ENCODE measurements at regions not wholly inside any gene's neighbourhood (a gene's known extent, or its start where the extent isn't known, plus 50 kb on each side); places are given as distances from the start of the nearest gene placed in this dataset.
"Not testable (repeated sequence)": the region's sequence is repeated elsewhere in the genome, so short reads cannot be mapped to it uniquely, and the experiment has no call there.

DNA sequence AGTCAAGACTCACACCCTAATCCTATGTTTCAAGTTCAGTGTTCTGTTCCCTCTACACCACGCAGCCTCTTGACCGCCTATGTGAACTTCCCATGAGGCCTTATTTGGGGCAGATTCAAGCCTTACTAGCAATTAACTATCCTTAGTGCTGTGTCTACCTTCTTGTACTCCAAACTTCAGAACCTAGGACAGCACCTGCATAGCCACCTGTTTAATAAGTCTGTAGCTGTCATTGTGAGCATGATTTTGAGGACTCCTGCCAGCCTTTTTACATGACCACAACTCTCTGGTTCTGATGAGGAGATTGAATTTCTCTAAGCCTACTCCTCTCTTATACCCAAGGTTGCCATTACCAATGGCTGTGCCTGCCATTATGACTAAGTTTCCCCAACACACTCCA lies 50.8 kb upstream of the PCSK1 start:
- DNase-seq = no peak

DNA sequence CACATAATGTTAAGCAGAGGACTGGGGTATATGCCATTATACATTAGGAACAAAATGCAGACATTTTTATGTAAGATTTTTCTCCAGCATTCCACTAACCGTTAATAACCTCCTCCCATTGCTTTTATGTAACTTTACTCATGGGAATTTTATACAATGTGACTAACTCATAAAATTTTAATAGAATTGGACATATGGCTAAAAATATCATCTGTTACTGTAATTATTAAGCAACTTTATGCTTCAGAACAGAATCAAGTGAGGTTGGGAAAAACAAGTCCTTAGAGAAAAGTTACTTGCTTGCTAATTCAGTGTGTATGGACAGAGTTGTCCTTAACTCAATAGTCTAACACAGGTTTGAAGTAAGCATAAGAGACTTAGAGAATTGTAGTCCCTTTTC lies 54.8 kb upstream of the PCSK1 start:
- no peak for DNase-seq

DNA sequence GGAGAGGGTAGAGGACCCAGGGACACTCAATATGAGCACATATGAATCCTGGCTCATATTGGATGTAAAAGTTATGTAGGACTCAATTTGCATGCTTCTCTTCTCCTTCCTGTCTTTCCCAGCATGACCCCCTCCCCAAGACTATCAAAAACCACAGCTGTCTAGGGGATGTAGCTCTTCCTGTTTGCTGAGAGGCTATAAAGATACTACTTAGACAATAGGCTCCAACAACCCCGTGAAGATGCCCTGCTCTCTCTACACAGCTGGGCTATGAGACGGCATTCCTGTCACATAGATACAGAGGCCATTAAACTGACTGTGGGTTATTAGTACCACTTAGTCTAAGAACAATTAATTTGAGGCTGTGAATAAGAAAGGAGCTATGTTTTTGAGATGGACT lies 56.5 kb upstream of the PCSK1 start:
- DNase-seq = no peak

GRCh38 chr5:96492459-96493047 lies 59.5 kb upstream of the PCSK1 start:
- no peak for DNase-seq

DNA sequence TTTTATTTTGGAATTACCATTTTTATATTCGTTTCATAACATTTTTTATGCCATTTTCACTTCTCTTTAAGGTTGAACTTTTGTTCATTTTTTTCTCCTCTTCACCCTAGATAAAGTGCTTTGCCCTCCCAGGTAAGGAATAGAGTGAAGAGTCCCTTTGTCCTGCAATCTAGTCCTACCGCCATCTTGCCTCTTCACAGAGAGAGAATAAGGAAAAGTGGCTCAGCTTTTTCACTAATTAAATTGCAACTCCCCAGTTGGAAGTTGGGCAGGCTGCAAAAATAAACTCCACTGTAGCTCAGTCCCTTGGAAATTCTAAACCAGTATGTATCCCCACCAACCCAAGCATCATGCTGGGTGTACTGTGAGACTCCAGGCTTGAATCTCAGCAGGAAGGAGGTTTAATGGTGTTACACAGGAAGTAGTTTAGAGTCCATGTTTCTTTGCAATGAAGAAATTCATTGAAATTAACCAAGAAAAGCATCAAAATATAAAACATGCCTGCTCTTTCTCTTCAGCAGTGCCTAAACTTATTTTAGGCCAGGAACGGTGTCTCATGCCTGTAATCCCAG lies 60.3 kb upstream of the PCSK1 start:
- no peak for DNase-seq

- DNase-seq = not testable (repeated sequence)
Measured at GRCh38 chr5:96495412-96495811, 62.4 kb upstream of the PCSK1 start.

DNA sequence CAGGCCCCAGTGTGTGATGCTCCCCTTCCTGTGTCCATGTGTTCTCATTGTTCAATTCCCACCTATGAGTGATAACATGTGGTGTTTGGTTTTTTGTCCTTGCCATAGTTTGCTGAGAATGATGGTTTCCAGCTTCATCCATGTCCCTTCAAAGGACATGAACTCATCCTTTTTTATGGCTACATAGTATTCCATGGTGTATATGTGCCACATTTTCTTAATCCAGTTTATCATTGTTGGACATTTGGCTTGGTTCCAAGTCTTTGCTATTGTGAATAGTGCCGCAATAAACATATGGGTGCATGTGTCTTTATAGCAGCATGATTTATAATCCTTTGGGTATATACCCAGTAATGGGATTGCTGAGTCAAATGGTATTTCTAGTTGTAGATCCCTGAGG lies 64.0 kb upstream of the PCSK1 start:
- not testable (repeated sequence) for DNase-seq

DNA sequence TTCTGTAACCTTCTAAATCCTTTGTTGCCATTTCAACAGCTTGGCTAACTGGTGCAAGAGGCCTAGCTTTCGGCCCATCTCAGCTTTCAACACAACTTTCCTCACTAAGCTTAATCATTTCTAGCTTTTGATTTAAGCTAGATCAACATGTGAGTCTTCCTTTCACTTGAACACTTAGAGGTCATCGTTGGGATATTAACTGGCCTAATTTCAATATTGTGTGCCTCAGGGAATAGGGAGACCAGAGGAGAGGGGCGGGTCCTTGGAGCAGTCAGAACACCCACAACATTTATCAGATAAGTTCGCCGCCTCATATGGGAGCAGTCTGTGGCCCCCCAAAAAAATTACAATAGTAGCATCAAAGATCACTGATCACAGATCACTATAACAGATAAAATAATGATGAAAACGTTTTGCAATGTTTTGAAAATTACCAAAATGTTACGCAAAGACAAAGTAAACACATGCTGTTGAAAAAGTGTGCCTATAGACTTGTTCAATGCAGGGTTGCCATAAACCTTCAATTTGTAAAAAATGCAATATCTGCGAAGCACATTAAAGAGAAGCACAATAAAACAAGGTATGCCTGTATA lies 66.8 kb upstream of the PCSK1 start:
- no peak for DNase-seq

DNA sequence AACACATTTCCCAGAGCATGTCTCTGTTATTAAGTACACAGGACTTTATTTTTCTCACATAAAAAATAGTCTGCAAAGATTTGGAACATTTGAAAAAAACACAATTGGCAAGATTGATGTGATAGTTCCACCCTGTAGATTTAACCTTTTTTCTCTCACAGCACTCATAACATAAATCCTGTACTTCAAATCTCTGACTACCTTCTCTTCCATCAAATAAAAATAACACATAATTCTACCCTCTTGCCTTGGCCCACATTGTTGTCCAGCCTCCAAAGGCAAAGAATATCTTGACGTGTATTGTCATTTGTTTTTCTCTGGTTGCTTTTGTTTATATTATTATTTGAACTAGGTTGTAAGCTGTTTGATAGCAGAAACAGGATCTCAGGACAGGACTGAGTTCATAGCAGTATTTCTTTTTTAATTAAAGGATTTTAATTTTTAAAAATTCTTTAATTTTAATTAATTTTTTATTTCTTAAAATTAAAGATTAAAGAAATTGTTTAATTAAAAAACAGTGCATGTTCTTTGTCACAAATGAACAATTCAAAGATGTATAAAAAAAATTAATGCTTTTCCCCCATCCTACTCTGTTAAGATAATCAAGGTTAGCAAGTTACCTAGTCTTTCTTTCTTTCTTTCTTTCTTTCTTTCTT lies 69.1 kb upstream of the PCSK1 start:
- no peak for DNase-seq

DNA sequence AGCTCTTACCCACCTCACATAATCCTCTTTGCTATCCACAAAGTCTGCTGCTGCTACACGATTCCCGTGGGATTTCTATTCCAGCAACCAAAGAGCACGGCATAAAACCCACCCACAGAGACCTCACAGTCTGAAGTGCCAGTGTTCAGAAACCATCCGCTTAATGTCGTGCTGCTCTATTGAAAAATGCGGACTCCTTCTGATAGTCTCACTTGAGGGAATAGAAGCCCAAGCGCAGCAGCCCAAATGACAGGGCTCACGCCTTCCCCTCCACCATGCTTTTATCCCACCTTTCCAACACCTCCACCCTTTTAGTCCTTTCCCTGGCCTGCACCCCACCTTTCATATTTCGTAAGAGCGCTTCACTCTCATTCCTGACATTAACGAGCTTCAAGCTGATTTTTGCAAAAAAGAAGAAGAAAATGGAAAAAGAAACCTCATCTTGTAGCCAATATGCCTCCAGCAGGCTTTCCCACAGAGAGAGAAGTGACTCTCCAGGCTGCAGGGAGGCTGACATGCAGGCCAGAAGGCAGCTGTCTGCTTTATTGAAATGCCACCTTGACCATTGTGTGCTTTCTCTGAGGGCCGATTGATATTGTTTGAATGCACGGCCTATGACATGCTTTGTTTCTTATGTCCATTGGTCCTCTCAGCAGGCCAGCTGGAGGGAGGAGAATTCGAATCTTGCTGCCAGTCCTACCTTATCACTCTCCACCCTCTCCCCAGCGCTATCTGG lies 70.6 kb upstream of the PCSK1 start:
- no peak for DNase-seq

GRCh38 chr5:96506376-96506775 lies 73.3 kb upstream of the PCSK1 start:
- no peak for DNase-seq

DNA sequence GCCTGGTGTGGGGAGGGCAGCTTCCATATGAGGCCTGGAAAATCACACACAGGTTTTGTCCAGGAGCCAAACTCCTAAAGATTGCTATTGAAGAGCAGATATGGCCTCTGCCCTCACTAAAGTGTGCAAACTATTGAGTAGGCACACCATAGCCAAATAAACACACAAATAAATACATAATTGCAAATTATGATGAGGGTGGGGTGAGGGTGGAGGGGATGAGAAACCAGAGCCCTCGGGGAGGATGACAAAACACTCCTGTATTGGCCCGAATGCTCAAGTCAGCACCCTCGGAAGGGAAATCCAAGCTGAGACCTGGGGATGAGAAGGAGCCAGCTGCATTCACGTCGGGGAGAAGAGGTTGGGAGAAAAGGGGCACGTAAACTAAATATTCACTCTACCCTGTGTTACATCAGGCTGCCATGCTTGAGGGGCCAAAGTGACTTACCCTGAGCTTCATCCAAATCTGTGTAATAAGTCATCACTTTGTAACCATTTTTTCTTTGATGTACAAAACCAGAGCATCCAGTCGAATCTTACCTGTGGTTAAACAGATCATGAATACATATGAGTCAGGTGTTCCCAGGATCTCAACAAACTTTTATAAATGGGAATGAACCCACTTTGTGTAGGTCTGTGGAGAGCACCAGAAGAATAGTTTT lies 73.9 kb upstream of the PCSK1 start:
- no peak for DNase-seq

- DNase-seq = no peak
Measured at GRCh38 chr5:96509316-96509715, 76.3 kb upstream of the PCSK1 start.

DNA sequence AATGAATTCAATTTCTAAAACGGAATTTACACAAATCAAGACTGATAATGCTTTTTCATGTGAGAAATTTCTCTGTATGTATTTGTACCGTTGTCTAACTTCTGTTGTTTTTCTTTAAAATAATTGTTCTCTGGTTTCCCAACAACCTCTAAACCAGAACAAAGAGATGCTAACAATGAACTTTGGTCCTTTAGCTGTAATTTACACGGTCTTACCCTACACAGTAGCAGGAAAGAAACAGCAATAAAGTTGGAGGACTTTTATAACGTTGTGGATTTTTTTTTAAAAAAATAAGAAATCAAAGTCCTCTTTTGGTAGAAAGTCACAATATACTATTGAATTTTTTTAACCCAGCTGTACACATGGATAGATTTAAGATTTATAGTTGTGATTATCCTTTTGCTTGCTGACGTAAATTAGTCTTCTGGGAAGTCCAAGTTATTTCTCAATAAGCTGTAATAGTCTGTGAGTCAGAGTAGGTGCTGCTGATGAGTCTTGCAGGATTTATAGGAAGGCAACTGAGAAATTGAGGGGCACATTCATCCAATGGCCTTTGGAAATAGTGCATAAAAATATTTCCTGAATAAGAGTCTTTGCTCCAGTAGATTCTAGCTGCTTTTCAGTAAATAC lies 76.8 kb upstream of the PCSK1 start:
- DNase-seq = no peak

DNA sequence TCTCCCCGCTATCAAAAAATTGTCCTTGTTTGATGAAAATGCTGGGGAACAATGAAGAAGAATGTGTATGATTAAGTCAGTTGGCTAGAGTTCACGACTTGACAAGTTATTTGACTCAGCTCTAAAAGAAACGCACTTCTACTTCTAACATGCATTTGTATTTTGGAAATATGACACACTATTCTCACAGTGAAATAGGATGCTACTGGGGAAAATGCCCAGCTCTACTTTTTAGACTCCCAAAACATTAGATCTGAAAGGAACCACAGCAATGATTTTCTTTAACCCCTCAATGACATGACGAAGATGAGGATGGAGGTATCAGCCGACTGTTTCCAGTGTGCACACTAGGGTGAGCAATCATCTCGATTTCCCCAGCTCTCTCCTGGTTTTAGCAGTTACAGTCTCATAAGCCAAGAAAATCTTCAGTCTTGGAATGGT lies 83.6 kb upstream of the PCSK1 start:
- DNase-seq = peak; percentile 39

DNA sequence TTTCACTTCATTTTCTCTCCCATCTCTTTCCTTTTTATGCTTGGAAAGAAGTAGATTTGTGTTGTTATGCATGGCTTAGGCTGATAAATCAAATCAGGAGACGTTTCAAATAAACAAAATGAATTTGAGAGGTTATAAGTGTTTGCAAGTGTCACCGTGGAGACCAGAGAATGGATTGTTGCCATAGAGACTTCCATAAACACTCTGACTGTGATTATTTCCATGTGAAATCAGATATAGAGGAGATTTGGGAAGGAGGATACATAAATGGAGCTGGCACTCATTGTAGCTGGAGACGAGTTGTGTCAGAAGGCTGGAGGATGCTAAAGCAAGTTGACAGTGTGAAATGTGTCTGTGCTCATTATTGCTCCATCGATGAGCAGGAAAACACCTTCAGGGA lies 84.2 kb upstream of the PCSK1 start:
- DNase-seq = peak; percentile 79

GRCh38 chr5:96520345-96520744 lies 87.3 kb upstream of the PCSK1 start:
- no peak for DNase-seq

- DNase-seq = no peak
Measured at GRCh38 chr5:96522635-96523355, 89.7 kb upstream of the PCSK1 start.

DNA sequence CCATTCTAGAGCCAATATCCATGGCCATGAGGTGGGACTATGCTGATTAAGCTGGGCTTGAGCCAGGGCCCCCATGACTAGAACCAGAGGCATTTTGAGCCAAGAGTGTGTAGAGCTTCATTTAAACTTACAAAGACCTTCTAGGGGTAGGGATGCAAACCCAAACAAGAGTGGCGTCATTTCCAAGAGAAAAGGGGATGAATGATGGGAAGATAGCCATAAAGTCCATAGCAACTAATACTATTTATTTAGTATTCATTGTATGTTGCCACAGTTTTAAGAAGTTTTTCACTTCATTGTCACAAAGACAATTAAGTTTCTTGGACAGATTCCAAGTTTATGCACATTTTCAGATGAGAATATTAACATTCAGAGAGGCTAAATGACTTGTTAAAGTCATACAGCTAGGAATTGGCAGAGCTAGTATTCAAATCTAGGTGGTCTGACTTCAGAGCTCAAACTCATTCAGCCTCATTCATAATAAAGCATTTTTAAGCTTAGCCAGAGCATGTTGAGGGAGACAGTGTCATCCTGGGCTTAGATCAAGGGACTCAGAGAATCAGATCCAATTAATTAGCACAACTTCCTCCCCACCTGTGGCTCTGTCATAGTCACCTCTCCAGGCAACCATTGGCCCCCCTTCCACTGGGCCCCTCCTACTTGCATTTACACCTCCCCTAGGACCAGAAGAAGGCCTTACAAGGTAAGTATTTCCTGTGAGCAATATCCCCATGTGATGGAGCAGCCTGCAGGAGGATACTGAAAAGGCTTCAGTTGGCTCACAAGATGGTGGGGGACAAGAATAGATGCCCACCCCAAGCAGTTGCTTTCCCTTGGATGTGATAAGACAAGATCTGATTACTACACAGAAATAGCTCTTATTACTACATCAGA lies 95.0 kb upstream of the PCSK1 start:
- no peak for DNase-seq

GRCh38 chr5:96528826-96529474 lies 95.9 kb upstream of the PCSK1 start:
- no peak for DNase-seq

All from NCI-H748 treated with DMSO at 0.1 percent for 48 hours (cell line).